Esophagus muscularis mucosa (tissue), 4 donors: ENCODE measurements at regions not wholly inside any gene's neighbourhood (a gene's known extent, or its start where the extent isn't known, plus 50 kb on each side); places are given as distances from the start of the nearest gene placed in this dataset.

Experiments
- CTCF ChIP-seq, 3 experiments: fragments of 200-600 bp in 2 of 3; fragments of 450-650 bp in 1 of 3; sonication (generic) in 2 of 3; IDR thresholded peaks; one replicate each; pipeline ENCODE4 v1.5.1; 2017 to 2019; ENCODE audit warnings: antibody characterized with exemption in 3 of 3, mild to moderate bottlenecking in 2 of 3, moderate library complexity in 1 of 3
- EP300 ChIP-seq: sonication (generic); formaldehyde crosslinking; IDR thresholded peaks from one replicate; pipeline ENCODE4 v1.6.1; 2017; ENCODE audit warnings: antibody characterized with exemption
- POLR2A ChIP-seq: fragments of 450-650 bp; IDR thresholded peaks from one replicate; pipeline ENCODE4 v1.6.1; 2017; ENCODE audit warnings: antibody characterized with exemption, moderate library complexity, mild to moderate bottlenecking, low read depth
- POLR2AphosphoS5 ChIP-seq, 2 donors: sonication (generic); formaldehyde crosslinking; IDR thresholded peaks; one replicate each; pipeline ENCODE4 v1.6.1; 2017; ENCODE audit warnings: antibody characterized with exemption in 2 of 2

GRCh38 chr19:34838248-34838647 is 65.2 kb upstream of the ZNF599 start:
- TF ChIP-seq POLR2AphosphoS5 (IDR thresholded peaks at IDR 0.05) = no peak
- no peak for TF ChIP-seq CTCF (IDR thresholded peaks at IDR 0.05)
- TF ChIP-seq POLR2A = no peak
- TF ChIP-seq EP300 = no peak
